Iris pigment epithelial cell (primary cell): ENCODE measurements at regions not wholly inside any gene's neighbourhood (a gene's known extent, or its start where the extent isn't known, plus 50 kb on each side); places are given as distances from the start of the nearest gene placed in this dataset.

Experiments used
- DNase-seq: peaks from one replicate; pipeline ENCODE4 v3.0.0-alpha.2; 2011; ENCODE audit warnings: low read depth

- DNase-seq: no peak
These were observed 93.0 kb upstream of the KLHL29 start for GRCh38 chr2:23292024-23292423.

GRCh38 chr2:23293063-23293462 lies 91.9 kb upstream of the KLHL29 start:
- DNase-seq: peak; percentile 55

- peak; percentile 34 for DNase-seq
These were observed 91.2 kb upstream of the KLHL29 start for GRCh38 chr2:23293731-23294130.

- no peak for DNase-seq
These were observed 90.7 kb upstream of the KLHL29 start for GRCh38 chr2:23294238-23294637.

- DNase-seq: no peak
These were observed 88.3 kb upstream of the KLHL29 start for GRCh38 chr2:23296691-23297090.

GRCh38 chr2:23297112-23297511 lies 87.9 kb upstream of the KLHL29 start:
- no peak for DNase-seq

GRCh38 chr2:23298551-23298950 lies 86.4 kb upstream of the KLHL29 start:
- no peak for DNase-seq

- no peak for DNase-seq
These were observed 85.3 kb upstream of the KLHL29 start for GRCh38 chr2:23299476-23300195.

GRCh38 chr2:23301136-23301535 lies 83.8 kb upstream of the KLHL29 start:
- DNase-seq: peak; percentile 67

- no peak for DNase-seq
These were observed 82.4 kb upstream of the KLHL29 start for GRCh38 chr2:23302591-23302990.

GRCh38 chr2:23306401-23306800 lies 78.6 kb upstream of the KLHL29 start:
- DNase-seq: no peak

GRCh38 chr2:23311186-23311585 lies 73.8 kb upstream of the KLHL29 start:
- DNase-seq: peak; percentile 27

GRCh38 chr2:23312996-23313606 lies 71.9 kb upstream of the KLHL29 start:
- DNase-seq: peak; percentile 15

- DNase-seq: no peak
These were observed 70.3 kb upstream of the KLHL29 start for GRCh38 chr2:23314687-23315086.

GRCh38 chr2:23320058-23320457 lies 64.9 kb upstream of the KLHL29 start:
- DNase-seq: no peak

- no peak for DNase-seq
These were observed 63.2 kb upstream of the KLHL29 start for GRCh38 chr2:23321751-23322150.

- no peak for DNase-seq
These were observed 62.3 kb upstream of the KLHL29 start for GRCh38 chr2:23322567-23323197.

GRCh38 chr2:23323198-23323916 lies 61.6 kb upstream of the KLHL29 start:
- DNase-seq: no peak

GRCh38 chr2:23323917-23324680 lies 60.9 kb upstream of the KLHL29 start:
- DNase-seq: no peak

- no peak for DNase-seq
These were observed 58.6 kb upstream of the KLHL29 start for GRCh38 chr2:23326330-23326729.

GRCh38 chr2:23327416-23327815 lies 57.6 kb upstream of the KLHL29 start:
- DNase-seq: no peak

- DNase-seq: no peak
These were observed 57.1 kb upstream of the KLHL29 start for GRCh38 chr2:23327887-23328286.
